ENCODE measurements at regions not wholly inside any gene's neighbourhood (a gene's known extent, or its start where the extent isn't known, plus 50 kb on each side); places are given as distances from the start of the nearest gene placed in this dataset.

GRCh38 chr16:51034481-51035109 is 116.5 kb downstream of the SALL1 start:
- Histone ChIP-seq H3K9me3 (no peaks in the 10 kb centered on the region), H3K36me3 (no peaks in the 10 kb centered on the region), H3K4me1 (no peaks in the 10 kb centered on the region), H3K4me3 (ENCODE audit: low read depth, low read length) (no peak overlapping the region), H3K27me3 (no peaks in the 10 kb centered on the region)
- DNase-seq = no peak
- TF ChIP-seq, protein P1, sequence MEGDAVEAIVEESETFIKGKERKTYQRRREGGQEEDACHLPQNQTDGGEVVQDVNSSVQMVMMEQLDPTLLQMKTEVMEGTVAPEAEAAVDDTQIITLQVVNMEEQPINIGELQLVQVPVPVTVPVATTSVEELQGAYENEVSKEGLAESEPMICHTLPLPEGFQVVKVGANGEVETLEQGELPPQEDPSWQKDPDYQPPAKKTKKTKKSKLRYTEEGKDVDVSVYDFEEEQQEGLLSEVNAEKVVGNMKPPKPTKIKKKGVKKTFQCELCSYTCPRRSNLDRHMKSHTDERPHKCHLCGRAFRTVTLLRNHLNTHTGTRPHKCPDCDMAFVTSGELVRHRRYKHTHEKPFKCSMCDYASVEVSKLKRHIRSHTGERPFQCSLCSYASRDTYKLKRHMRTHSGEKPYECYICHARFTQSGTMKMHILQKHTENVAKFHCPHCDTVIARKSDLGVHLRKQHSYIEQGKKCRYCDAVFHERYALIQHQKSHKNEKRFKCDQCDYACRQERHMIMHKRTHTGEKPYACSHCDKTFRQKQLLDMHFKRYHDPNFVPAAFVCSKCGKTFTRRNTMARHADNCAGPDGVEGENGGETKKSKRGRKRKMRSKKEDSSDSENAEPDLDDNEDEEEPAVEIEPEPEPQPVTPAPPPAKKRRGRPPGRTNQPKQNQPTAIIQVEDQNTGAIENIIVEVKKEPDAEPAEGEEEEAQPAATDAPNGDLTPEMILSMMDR (IDR thresholded peaks at IDR 0.05; ENCODE audit: low read depth, low read length) = no peak

- Histone ChIP-seq H3K36me3 (no peaks in the 10 kb centered on the region), H3K4me1 (no peaks in the 10 kb centered on the region), H3K9me3 (no peaks in the 10 kb centered on the region), H3K4me3 (ENCODE audit: low read depth, low read length) (no peak overlapping the region), H3K27me3 (no peaks in the 10 kb centered on the region)
- TF ChIP-seq, protein P1 (IDR thresholded peaks at IDR 0.05; ENCODE audit: low read depth, low read length) = no peak
- no peak for DNase-seq
These were observed 119.5 kb downstream of the SALL1 start for GRCh38 chr16:51031598-51031997.

GRCh38 chr16:51030516-51030915 is 120.6 kb downstream of the SALL1 start:
- no peaks in the 10 kb centered on the region for H3K4me1 ChIP-seq
- no peaks in the 10 kb centered on the region for H3K27me3 ChIP-seq
- H3K4me3 ChIP-seq (ENCODE audit: low read depth, low read length) = no peak overlapping the region
- H3K36me3 ChIP-seq = no peaks in the 10 kb centered on the region
- no peaks in the 10 kb centered on the region for H3K9me3 ChIP-seq
- DNase-seq = no peak
- TF ChIP-seq, protein P1 (IDR thresholded peaks at IDR 0.05; ENCODE audit: low read depth, low read length) = no peak

GRCh38 chr16:51025588-51026290 is 125.3 kb downstream of the SALL1 start:
- Histone ChIP-seq H3K27me3 (no peaks in the 10 kb centered on the region), H3K36me3 (no peaks in the 10 kb centered on the region), H3K4me1 (no peaks in the 10 kb centered on the region), H3K4me3 (ENCODE audit: low read depth, low read length) (no peak overlapping the region), H3K9me3 (no peaks in the 10 kb centered on the region)
- TF ChIP-seq, protein P1 (IDR thresholded peaks at IDR 0.05; ENCODE audit: low read depth, low read length) = no peak
- no peak for DNase-seq

DNA sequence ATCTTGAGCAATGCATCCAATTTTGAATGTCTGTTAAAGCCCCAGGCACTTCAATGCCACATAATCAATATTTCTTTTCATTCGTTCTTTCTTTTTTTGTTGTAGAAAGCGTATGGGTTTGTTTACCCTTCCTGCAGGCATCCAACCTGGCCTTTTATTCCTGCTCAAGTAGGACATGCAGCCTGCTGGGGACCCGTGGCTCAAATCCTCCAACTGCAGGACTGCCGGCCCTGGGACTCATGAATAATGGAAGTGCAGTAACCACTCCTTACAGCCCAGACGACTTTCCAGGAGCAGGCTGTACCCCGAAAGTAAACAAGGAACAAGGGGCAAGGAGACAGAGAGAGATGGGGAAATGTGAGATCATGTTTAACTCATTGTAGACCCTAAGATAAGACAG is 126.4 kb downstream of the SALL1 start:
- Histone ChIP-seq H3K36me3 (no peaks in the 10 kb centered on the region), H3K4me3 (ENCODE audit: low read depth, low read length) (no peak overlapping the region), H3K9me3 (no peaks in the 10 kb centered on the region), H3K27me3 (no peaks in the 10 kb centered on the region), H3K4me1 (no peaks in the 10 kb centered on the region)
- TF ChIP-seq, protein P1 (IDR thresholded peaks at IDR 0.05; ENCODE audit: low read depth, low read length) = no peak
- DNase-seq = no peak

GRCh38 chr16:51022955-51023354 is 128.1 kb downstream of the SALL1 start:
- H3K9me3 ChIP-seq = no peaks in the 10 kb centered on the region
- H3K4me1 ChIP-seq = no peaks in the 10 kb centered on the region
- DNase-seq = no peak
- TF ChIP-seq, protein P1 (IDR thresholded peaks at IDR 0.05; ENCODE audit: low read depth, low read length) = no peak
- H3K36me3 ChIP-seq = no peaks in the 10 kb centered on the region
- H3K4me3 ChIP-seq (ENCODE audit: low read depth, low read length) = no peak overlapping the region
- no peaks in the 10 kb centered on the region for H3K27me3 ChIP-seq

Measured in BE2C (cell line).